OCI-LY3 (cell line): ENCODE measurements at regions not wholly inside any gene's neighbourhood (a gene's known extent, or its start where the extent isn't known, plus 50 kb on each side); places are given as distances from the start of the nearest gene placed in this dataset.

Experiments used
- EZH2phosphoT487 ChIP-seq: fragments of 200-600 bp; shearing (Covaris generic); IDR thresholded peaks from 2 replicates; pipeline ENCODE4 v1.6.1; 2018; ENCODE audit warnings: antibody characterized with exemption, mixed run types, low read depth
- TF ChIP-seq, protein P1 (sequence below): fragments of 200-600, 300-600 bp; sonication (generic); IDR thresholded peaks from 2 replicates; pipeline ENCODE4 v1.5.1; 2014; ENCODE audit warnings: antibody characterized with exemption, low read length, low read depth

DNA sequence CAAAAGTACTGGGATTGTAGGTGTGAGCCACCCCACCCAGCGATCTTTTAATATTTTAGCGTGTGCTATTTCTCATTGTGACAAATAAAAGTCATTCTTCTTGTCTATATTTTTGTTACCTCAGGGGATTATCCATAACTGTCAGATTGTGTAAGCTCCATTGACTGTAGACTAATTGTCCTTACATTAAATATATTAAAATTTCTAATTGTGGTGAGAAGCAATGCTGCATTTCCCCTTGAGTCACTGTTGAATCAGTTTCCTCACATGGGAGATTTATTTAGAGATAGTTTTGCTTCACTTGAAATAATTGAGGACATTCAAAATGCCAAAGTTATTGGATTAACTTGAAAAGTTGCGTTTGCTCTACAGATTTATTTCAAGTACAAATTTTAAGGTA, 782.4 kb upstream of the WWC1 start:
- TF ChIP-seq, protein P1, sequence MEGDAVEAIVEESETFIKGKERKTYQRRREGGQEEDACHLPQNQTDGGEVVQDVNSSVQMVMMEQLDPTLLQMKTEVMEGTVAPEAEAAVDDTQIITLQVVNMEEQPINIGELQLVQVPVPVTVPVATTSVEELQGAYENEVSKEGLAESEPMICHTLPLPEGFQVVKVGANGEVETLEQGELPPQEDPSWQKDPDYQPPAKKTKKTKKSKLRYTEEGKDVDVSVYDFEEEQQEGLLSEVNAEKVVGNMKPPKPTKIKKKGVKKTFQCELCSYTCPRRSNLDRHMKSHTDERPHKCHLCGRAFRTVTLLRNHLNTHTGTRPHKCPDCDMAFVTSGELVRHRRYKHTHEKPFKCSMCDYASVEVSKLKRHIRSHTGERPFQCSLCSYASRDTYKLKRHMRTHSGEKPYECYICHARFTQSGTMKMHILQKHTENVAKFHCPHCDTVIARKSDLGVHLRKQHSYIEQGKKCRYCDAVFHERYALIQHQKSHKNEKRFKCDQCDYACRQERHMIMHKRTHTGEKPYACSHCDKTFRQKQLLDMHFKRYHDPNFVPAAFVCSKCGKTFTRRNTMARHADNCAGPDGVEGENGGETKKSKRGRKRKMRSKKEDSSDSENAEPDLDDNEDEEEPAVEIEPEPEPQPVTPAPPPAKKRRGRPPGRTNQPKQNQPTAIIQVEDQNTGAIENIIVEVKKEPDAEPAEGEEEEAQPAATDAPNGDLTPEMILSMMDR, result no peak
- no peak for TF ChIP-seq EZH2phosphoT487
